ENCODE measurements at regions not wholly inside any gene's neighbourhood (a gene's known extent, or its start where the extent isn't known, plus 50 kb on each side); places are given as distances from the start of the nearest gene placed in this dataset.
"Not testable (repeated sequence)": the region's sequence is repeated elsewhere in the genome, so short reads cannot be mapped to it uniquely, and the experiment has no call there.

DNA sequence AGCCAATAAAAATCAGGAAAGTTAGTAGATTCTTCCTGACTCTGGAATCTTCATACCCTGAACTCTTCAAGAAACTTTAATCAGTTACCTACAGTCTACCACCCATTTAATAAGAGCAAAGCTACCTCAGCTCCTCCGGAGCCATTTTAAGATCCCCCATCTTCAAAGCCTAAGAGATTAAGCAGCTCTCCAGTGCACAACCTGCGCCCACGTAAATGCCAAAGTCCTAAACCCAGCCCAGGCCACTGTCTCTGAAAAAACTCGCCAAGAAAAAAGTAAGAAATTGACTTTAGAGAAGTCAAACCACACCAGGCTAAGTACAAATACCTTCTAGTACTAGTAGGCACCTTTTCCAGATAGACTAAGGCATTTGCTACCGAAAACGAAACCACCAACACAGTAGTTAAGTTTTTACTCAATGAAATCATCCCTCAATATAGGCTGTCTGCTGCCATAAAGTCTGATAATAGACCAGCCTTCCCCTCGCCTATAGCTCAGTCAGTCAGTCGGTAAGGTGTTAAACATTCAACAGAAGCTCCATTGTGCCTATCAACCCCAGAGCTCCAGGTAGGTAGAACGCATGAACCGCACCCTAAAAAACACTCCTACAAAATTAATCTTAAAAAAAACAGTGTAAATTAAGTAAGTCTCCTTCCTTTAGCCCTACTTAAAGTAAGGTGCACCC lies 122.2 kb upstream of the DEFB108B start:
- not testable (repeated sequence) for TF ChIP-seq POLR2AphosphoS5, POLR2A, EP300 (IDR thresholded peaks at IDR 0.05)
- TF ChIP-seq, protein P1, sequence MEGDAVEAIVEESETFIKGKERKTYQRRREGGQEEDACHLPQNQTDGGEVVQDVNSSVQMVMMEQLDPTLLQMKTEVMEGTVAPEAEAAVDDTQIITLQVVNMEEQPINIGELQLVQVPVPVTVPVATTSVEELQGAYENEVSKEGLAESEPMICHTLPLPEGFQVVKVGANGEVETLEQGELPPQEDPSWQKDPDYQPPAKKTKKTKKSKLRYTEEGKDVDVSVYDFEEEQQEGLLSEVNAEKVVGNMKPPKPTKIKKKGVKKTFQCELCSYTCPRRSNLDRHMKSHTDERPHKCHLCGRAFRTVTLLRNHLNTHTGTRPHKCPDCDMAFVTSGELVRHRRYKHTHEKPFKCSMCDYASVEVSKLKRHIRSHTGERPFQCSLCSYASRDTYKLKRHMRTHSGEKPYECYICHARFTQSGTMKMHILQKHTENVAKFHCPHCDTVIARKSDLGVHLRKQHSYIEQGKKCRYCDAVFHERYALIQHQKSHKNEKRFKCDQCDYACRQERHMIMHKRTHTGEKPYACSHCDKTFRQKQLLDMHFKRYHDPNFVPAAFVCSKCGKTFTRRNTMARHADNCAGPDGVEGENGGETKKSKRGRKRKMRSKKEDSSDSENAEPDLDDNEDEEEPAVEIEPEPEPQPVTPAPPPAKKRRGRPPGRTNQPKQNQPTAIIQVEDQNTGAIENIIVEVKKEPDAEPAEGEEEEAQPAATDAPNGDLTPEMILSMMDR (IDR thresholded peaks at IDR 0.05): not testable (repeated sequence)

Measured in gastroesophageal sphincter (tissue), 3 donors.